ENCODE measurements at regions not wholly inside any gene's neighbourhood (a gene's known extent, or its start where the extent isn't known, plus 50 kb on each side); places are given as distances from the start of the nearest gene placed in this dataset.

- DNase-seq (ENCODE audit: low read depth, low spot score), result no peak
- peaks cover 42% of the 10 kb centered on the region; the same call in 1 of the 2 replicates for H3K9me3 ChIP-seq (ENCODE audit: control insufficient read depth, insufficient read depth, low read depth, low read length)
- POLR2A ChIA-PET, result interaction anchor here (0.7 kb wide), 1 partner anchor 244 kb away, joined by 3 read pairs; no protein-coding TSS in a partner anchor
- CTCF ChIA-PET, result no interaction called here
- no peak for ATAC-seq
- H3K27ac ChIP-seq (ENCODE audit: low read length), result peak overlapping the region; percentile 90
- H3K27me3 ChIP-seq (ENCODE audit: control insufficient read depth, insufficient read depth, low read length), result no peaks in the 10 kb centered on the region
- peaks cover 11% of the 10 kb centered on the region for H3K4me1 ChIP-seq (ENCODE audit: control insufficient read depth, insufficient read depth, low read length)
- BruUV-seq (replicated peaks), result no TSS peak
- no peak overlapping the region for H3K4me3 ChIP-seq (ENCODE audit: low read depth in 2 of 2, low read length in 2 of 2)
- TF ChIP-seq POLR2AphosphoS5 (IDR thresholded peaks at IDR 0.05; ENCODE audit: low read depth, low read length) (no peak), TCF7L2 (IDR thresholded peaks at IDR 0.05; ENCODE audit: low read depth, low read length) (no peak), SIN3A (IDR thresholded peaks at IDR 0.05; ENCODE audit: borderline replicate concordance, insufficient read depth, low read depth, low read length) (no peak)
- TF ChIP-seq, protein P1, sequence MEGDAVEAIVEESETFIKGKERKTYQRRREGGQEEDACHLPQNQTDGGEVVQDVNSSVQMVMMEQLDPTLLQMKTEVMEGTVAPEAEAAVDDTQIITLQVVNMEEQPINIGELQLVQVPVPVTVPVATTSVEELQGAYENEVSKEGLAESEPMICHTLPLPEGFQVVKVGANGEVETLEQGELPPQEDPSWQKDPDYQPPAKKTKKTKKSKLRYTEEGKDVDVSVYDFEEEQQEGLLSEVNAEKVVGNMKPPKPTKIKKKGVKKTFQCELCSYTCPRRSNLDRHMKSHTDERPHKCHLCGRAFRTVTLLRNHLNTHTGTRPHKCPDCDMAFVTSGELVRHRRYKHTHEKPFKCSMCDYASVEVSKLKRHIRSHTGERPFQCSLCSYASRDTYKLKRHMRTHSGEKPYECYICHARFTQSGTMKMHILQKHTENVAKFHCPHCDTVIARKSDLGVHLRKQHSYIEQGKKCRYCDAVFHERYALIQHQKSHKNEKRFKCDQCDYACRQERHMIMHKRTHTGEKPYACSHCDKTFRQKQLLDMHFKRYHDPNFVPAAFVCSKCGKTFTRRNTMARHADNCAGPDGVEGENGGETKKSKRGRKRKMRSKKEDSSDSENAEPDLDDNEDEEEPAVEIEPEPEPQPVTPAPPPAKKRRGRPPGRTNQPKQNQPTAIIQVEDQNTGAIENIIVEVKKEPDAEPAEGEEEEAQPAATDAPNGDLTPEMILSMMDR (IDR thresholded peaks at IDR 0.05), result no peak
- TF ChIP-seq, protein P2, sequence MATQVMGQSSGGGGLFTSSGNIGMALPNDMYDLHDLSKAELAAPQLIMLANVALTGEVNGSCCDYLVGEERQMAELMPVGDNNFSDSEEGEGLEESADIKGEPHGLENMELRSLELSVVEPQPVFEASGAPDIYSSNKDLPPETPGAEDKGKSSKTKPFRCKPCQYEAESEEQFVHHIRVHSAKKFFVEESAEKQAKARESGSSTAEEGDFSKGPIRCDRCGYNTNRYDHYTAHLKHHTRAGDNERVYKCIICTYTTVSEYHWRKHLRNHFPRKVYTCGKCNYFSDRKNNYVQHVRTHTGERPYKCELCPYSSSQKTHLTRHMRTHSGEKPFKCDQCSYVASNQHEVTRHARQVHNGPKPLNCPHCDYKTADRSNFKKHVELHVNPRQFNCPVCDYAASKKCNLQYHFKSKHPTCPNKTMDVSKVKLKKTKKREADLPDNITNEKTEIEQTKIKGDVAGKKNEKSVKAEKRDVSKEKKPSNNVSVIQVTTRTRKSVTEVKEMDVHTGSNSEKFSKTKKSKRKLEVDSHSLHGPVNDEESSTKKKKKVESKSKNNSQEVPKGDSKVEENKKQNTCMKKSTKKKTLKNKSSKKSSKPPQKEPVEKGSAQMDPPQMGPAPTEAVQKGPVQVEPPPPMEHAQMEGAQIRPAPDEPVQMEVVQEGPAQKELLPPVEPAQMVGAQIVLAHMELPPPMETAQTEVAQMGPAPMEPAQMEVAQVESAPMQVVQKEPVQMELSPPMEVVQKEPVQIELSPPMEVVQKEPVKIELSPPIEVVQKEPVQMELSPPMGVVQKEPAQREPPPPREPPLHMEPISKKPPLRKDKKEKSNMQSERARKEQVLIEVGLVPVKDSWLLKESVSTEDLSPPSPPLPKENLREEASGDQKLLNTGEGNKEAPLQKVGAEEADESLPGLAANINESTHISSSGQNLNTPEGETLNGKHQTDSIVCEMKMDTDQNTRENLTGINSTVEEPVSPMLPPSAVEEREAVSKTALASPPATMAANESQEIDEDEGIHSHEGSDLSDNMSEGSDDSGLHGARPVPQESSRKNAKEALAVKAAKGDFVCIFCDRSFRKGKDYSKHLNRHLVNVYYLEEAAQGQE (IDR thresholded peaks at IDR 0.05; ENCODE audit: insufficient read depth in 1 of 2, low read depth in 2 of 2, low read length in 1 of 2), result no peak
- intact Hi-C loops (cut with micrococcal nuclease; ENCODE audit: unreplicated experiment) (no loop called here), in situ Hi-C loops (cut with HindIII; ENCODE audit: low pct_unique_long_range_greater_than_20kb, low sequenced_read_pairs) (no loop called here)
- H3K36me3 ChIP-seq (ENCODE audit: control insufficient read depth, insufficient read depth, low read length), result no peaks in the 10 kb centered on the region
Measured at GRCh38 chr10:4771554-4772201, 54.3 kb upstream of the AKR1E2 start.

DNA sequence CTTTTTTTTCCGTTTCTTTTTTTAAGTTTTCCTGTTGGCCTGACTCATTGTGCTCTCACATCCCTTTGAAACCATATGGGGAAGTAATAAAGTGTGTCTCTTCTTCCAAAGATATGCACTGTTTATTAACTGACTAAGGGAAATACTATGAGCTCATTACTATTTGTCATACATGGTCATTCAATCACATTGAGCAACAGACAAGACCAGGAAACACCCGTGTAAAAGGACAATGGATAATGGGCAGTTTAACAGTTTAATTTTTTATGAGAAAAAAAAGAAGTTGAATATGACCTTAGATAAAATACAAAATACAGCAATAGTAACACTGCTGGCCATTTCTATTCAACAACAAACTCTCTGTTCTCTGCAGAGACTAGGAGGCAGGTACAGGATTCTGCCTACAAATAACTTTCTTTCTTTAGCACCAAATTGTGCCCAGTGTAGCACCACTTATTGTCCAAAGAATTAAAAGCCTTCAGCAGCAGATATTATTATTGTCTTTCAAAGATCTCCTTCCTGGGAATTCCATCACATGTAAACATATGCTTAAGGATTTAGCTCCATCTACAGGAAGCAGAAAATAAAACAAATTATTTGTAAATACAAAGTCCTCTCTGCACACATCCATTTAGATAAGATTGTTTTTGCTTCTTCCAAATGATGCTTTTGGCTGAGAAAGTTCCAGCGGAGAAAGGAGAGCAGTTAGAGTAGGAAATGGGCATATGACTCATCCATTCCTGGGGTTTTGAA, 55.0 kb upstream of the AKR1E2 start:
- ChIA-PET CTCF (no interaction called here), POLR2A (interaction anchor here (1.0 kb wide), 1 partner anchor 986 kb away, joined by 4 read pairs; the partner anchor contains the start of gene KLF6)
- in situ Hi-C loops (cut with HindIII; ENCODE audit: low pct_unique_long_range_greater_than_20kb, low sequenced_read_pairs), result no loop called here
- Histone ChIP-seq H3K27ac (ENCODE audit: low read length) (peak overlapping the region; percentile 90), H3K27me3 (ENCODE audit: control insufficient read depth, insufficient read depth, low read length) (no peaks in the 10 kb centered on the region), H3K4me1 (ENCODE audit: control insufficient read depth, insufficient read depth, low read length) (peaks cover 14% of the 10 kb centered on the region), H3K4me3 (ENCODE audit: low read depth in 2 of 2, low read length in 2 of 2) (no peak overlapping the region), H3K36me3 (ENCODE audit: control insufficient read depth, insufficient read depth, low read length) (no peaks in the 10 kb centered on the region), H3K9me3 (ENCODE audit: control insufficient read depth, insufficient read depth, low read depth, low read length) (peaks cover 44% of the 10 kb centered on the region; the same call in 1 of the 2 replicates)
- TF ChIP-seq, protein P2 (IDR thresholded peaks at IDR 0.05; ENCODE audit: insufficient read depth in 1 of 2, low read depth in 2 of 2, low read length in 1 of 2), result no peak
- TF ChIP-seq, protein P1 (IDR thresholded peaks at IDR 0.05), result peak; percentile 23; the same call in 1 of the 2 replicates
- no peak for TF ChIP-seq SIN3A (IDR thresholded peaks at IDR 0.05; ENCODE audit: borderline replicate concordance, insufficient read depth, low read depth, low read length)
- no TSS peak for BruUV-seq (replicated peaks)
- ATAC-seq, result peak; percentile 88
- peak; percentile 71 for DNase-seq (ENCODE audit: low read depth, low spot score)
- intact Hi-C loops (cut with micrococcal nuclease; ENCODE audit: unreplicated experiment), result no loop called here

All from Panc1 (cell line).